GM19463 (cell line): ENCODE measurements at regions not wholly inside any gene's neighbourhood (a gene's known extent, or its start where the extent isn't known, plus 50 kb on each side); places are given as distances from the start of the nearest gene placed in this dataset.
A peak's percentile ranks its signal among the peaks of the same experiment; 100 is the strongest.
"Not testable (repeated sequence)": the region's sequence is repeated elsewhere in the genome, so short reads cannot be mapped to it uniquely, and the experiment has no call there.

Experiments
- ATAC-seq: cut with Tn5 transposase; IDR thresholded peaks from one replicate; pipeline ENCODE4 v1.9.1; 2021; ENCODE audit warnings: mild to moderate bottlenecking, moderate library complexity; ENCODE audit not compliant: unreplicated experiment

GRCh38 chr10:3931901-3932300, 146.9 kb upstream of the KLF6 start:
- ATAC-seq, result no peak

GRCh38 chr10:3931224-3931623, 146.2 kb upstream of the KLF6 start:
- no peak for ATAC-seq

GRCh38 chr10:3928569-3928968, 143.6 kb upstream of the KLF6 start:
- no peak for ATAC-seq

- no peak for ATAC-seq
Observed at GRCh38 chr10:3928078-3928477, 143.1 kb upstream of the KLF6 start.

GRCh38 chr10:3926675-3927525, 141.9 kb upstream of the KLF6 start:
- ATAC-seq, result no peak

- ATAC-seq, result no peak
Observed at GRCh38 chr10:3926258-3926657, 141.2 kb upstream of the KLF6 start.

- ATAC-seq, result no peak
Observed at GRCh38 chr10:3925184-3925583, 140.2 kb upstream of the KLF6 start.

- ATAC-seq, result no peak
Observed at GRCh38 chr10:3924344-3924743, 139.3 kb upstream of the KLF6 start.

GRCh38 chr10:3923033-3923432, 138.0 kb upstream of the KLF6 start:
- ATAC-seq, result no peak

- no peak for ATAC-seq
Observed at GRCh38 chr10:3919709-3920308, 134.8 kb upstream of the KLF6 start.

- not testable (repeated sequence) for ATAC-seq
Observed at GRCh38 chr10:3917392-3917791, 132.4 kb upstream of the KLF6 start.

- ATAC-seq, result no peak
Observed at GRCh38 chr10:3914733-3915132, 129.7 kb upstream of the KLF6 start.

- ATAC-seq, result no peak
Observed at GRCh38 chr10:3911713-3912442, 126.9 kb upstream of the KLF6 start.

GRCh38 chr10:3911241-3911640, 126.2 kb upstream of the KLF6 start:
- no peak for ATAC-seq

- ATAC-seq, result no peak
Observed at GRCh38 chr10:3909339-3909738, 124.3 kb upstream of the KLF6 start.

- ATAC-seq, result no peak
Observed at GRCh38 chr10:3908183-3908582, 123.2 kb upstream of the KLF6 start.

- no peak for ATAC-seq
Observed at GRCh38 chr10:3907514-3907913, 122.5 kb upstream of the KLF6 start.

- no peak for ATAC-seq
Observed at GRCh38 chr10:3906511-3907111, 121.6 kb upstream of the KLF6 start.

- no peak for ATAC-seq
Observed at GRCh38 chr10:3904419-3904960, 119.5 kb upstream of the KLF6 start.

GRCh38 chr10:3902809-3903410, 117.9 kb upstream of the KLF6 start:
- ATAC-seq, result peak; percentile 30
